Urothelium cell line (cell line): ENCODE measurements at regions not wholly inside any gene's neighbourhood (a gene's known extent, or its start where the extent isn't known, plus 50 kb on each side); places are given as distances from the start of the nearest gene placed in this dataset.

Experiments used
- DNase-seq: peaks from one replicate; pipeline ENCODE4 v3.0.0; 2011; ENCODE audit warnings: low spot score, mixed read lengths
- FAIRE-seq: peaks from 2 replicates; lab custom pipeline; 2011; peaks lifted over from hg19 to GRCh38; lab: Jason Lieb, UNC

DNA sequence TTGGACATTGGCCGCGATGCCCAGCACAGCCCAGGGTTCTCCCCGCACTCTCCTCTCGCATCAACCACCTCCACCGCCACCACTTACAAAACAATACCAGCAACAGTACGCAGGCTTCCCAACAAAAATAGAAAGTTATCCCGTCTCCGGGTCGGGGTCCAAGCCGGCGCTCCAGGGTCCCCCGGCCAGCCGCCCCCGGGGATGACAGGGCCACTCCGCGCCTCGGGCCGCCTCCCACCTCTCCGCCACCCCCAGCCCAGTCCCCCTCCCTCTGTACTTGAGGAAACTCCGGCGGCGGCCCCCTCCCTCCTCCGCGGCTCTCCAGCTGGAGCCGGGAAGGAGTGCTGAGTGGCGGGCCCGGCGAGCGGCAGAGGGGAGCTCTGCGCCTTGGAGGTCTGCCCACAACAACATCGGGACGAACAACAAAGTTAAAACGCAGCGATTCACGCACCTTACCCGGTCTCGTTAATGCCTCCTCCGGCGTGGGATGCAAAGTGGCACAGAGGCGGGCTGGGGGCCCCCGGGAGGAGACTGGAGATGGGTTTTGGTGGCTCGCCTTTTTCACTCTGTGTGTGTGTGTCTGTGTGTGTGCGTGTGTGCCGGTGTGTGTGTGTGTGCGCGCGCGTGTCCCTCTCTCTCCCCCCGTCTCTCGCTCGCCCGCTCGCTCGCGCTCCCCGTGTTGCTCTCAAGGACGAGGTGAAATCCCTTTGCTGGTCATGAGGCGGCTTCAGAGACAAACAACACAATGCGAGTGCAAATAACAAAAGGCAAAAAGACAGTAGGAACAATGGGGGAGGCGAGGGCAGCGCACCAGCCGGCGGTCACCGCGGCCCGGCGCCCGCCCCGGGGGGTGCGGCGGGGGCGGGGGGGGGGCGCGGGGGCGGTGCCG, 386.8 kb downstream of the BCAT1 start:
- FAIRE-seq (peak; percentile 92), DNase-seq (peak; percentile 78)

DNA sequence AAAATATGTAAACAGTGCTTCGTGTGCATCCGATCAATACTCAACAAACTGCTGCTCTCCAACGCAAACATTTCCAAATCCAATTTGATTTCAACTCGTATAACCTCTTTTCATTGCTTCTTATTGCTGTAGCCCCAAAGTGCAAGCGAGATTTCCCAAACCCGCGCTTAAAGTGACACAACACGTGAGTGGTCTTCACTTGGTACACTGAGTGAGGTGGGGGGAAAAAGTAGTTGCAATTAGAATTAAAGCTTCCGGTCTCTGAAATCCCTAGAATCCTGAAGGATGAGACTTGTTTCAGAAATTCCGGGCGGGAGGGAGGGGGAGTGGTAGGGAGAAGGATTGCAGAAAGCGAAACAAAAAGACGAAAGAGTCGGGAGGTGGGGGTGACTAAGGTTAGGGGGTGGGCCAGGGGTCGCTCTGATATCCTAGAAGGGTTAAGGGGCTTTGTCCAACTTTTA, 387.5 kb downstream of the BCAT1 start:
- FAIRE-seq (no peak), DNase-seq (peak; percentile 55)

DNA sequence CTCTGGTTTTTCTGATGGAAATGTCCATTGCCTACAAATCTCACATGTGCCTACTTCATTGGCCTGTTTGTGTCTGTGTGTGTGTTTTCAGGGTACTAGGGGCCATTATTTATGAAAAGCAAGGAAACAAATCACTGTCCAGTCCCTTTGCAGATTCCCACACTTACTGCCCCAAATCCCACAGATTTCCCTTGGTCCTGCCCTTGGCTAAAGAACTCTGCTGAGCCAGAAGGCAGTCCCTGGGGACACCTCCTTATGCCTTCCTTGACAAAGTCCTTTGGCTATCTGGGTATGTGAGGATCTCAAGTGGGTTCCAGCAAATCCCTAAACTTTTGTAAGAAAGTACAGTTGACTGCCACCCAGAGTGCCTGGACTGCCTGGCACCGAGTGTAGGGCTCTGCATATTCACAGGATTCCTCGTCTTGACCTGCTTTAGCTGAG, 388.1 kb downstream of the BCAT1 start:
- FAIRE-seq (peak; percentile 13), DNase-seq (peak; percentile 27)

DNA sequence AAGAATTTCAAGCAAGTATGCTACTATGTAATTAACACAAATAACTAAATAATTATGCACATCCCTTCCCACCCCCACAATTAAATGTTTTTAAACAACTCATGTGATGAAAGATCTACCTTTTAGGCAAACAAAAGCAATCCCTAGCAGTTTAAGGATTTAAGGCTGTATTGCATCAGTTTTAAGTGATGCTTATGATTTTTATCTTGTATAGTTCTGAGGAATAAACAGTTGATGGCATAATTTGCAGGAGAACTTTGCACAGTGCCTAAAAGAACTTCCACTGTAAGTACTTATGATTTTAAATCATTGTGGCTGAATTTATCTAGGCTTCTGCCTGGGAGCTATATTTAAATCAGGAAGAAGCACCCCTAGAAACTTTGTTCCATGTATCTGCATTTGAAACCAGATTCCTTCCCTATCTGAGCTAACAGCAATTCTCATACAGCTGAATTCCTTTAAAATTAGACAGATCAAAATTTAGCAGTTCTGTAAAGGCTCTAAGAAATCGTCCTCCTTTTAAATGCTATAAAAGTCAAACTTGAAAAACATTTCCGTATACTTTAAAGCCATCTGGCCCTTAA, 388.6 kb downstream of the BCAT1 start:
- DNase-seq = no peak
- no peak for FAIRE-seq

DNA sequence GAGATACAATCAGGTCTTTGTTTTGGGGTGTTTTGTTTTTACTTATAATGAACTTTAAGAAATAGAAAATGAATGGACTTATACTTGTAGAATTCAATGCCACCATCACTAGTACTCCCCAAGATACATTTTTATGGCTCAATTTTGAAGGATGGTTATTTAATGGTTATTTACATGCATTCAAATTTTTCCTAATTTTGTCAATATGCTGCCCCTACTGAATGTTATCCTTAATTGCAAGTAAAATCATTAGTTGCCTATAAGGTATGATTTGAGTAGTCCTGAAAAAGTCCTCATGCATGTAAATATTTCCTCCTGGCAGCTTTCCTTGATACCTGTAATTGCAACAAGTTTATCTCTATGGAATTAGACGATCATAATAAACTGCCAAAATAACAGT, 391.2 kb downstream of the BCAT1 start:
- no peak for DNase-seq
- FAIRE-seq = no peak

DNA sequence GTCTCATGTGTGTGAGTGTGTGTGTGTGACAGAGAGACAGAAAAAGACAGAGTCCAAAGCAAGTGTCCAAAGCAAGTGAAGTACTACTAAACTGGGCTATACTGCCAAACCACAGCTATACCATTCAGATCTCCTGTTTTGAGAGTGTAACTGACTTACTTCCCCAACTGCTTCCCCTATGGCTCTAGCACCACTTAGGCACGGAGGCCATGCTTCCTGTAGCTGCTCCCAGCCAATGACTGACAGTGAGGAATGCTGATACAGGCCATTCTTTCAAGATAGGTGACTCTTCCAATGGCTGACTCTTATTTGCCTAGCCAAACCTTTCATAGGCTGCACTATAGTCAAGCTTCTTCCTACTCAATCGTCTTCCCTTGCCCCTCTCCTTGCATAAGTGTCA, 393.2 kb downstream of the BCAT1 start:
- FAIRE-seq = no peak

DNA sequence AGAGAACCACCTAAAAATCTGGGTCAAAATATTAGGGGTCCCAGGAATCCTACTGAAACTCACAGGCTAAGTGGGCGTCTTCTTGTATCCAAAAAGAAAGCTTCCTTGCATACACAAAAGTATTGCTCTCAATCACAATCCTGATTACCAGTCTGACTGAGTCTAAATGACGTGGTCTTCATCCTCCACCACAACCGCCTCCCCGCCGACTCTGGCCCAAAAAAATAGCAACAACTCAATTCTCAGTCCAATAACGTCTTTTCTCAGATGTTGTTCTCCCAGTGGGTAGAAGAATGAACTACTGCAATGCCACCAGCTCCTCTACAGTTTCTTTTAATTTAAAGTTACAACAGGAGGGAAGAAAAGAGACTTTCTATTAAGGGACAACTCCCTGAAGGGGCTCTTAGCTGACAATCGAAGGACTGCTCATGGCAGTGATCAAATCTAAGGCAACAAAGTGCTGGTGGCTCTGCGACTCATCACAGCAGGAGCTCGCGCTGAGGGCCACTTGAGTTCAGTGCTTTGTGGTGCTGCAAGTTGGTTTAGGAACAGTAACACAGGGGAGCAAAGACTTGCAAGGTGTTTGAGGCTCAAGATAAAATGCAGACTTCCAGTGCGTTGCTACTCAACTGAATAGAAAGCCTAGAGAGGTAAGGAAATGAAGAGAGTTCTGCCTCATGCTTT, 394.1 kb downstream of the BCAT1 start:
- no peak for DNase-seq
- FAIRE-seq = no peak

More for the DNA sequence above, 393.2 kb downstream of the BCAT1 start:
- no peak for DNase-seq

DNA sequence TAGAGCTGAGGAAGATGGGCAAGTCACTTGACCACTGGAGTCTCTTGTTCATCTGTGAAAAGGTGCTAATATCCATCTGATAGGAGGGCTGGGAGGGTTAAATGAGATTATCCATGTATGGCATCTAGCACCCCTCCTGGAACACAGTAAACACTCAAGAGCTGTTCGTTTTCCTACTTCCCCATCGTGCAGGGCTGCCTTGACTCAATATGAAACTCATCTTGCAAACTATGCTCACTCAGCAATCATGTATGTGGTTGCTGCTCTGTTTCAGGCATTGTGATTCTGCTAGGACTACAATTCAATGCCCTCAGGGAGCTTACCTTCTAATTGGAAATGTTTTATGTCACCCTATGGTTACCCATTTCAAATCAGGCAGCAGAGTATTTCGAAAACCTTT, 395.6 kb downstream of the BCAT1 start:
- no peak for FAIRE-seq

DNA sequence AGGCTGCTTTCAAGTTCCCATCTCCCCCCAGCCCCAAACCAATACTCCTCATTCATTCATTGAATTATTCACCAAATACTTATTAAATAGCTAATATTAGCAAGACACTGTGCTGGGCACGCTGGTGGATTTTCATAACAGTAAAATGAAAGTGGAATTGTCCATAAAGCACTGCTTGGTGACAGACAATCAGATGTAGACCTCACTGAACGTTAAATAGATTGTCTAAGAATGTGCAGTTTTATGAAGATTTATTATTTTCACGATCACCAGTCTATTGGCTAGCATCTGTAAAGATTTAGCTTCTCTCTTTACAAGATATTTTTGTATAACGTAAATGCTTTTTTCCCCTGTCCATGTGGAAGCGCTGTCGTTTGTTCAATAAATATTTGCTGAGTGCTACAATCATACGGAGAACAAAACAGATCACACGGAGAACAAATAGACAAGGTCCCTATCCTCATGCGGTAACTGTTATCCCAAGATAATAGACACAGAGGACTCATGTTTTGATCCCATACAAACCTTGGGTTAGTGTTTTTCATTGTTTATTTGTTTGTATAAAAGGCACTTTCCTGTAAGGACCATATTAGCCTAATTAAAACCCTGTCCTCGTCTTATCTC, 397.6 kb downstream of the BCAT1 start:
- FAIRE-seq (no peak), DNase-seq (no peak)

More for the DNA sequence above, 395.6 kb downstream of the BCAT1 start:
- no peak for DNase-seq

DNA sequence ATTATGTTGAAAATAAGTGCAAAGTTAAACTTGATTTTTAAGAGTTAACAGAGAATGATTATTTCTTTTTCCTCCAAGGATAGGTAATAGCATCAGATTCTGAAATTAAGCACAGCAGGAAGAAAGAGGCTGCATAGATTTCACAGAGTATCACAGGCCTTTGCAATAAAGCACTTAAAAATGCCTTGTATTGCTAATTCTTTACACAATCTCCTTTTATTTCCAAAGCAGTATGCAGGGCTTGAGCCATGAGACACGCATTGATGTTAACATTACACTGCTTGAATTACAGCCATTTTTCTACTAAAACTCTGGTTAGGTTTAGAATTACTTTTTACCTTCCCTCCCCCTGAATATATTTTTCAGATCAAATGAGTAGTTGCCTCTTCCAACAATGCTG, 398.3 kb downstream of the BCAT1 start:
- FAIRE-seq = no peak

DNA sequence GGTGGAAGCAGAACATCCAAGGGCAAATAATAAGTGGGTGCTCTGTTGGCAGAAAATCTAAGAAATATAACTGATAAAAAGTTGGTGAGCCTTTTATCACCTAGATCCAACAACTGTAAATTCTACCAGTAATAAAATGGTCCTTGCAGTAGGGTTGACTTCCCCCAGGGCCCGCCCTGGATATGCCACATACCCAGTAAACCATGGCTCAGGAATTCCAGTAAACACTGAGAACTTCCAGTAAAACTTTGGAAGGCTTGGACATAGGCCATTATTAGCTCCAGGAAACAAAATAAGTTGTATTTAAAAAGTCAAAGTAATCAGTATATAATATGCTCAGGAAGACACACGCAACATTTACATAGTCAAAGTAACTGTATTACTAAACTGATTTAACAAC, 402.2 kb downstream of the BCAT1 start:
- no peak for DNase-seq

More for the DNA sequence above, 398.3 kb downstream of the BCAT1 start:
- DNase-seq = no peak

DNA sequence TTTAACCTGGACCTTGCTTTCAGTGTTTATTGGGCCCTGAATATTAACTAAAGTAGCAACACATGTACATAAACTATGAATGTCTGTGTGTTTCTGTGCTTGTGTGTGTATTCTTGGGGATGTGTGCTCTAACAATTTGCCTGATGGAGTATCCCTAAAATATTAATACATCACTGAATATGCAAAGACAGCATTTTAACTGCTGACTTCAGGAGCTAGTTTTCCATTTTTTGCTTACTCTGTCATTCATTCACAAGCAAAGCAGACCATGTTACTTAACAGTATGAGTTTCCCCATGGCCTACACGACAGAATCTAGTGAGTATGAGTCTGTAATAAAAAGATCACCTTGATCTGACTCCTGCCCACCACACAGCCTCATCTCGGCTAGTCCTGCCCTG, 402.8 kb downstream of the BCAT1 start:
- DNase-seq (no peak), FAIRE-seq (peak; percentile 13)

More for the DNA sequence above, 402.2 kb downstream of the BCAT1 start:
- no peak for FAIRE-seq

DNA sequence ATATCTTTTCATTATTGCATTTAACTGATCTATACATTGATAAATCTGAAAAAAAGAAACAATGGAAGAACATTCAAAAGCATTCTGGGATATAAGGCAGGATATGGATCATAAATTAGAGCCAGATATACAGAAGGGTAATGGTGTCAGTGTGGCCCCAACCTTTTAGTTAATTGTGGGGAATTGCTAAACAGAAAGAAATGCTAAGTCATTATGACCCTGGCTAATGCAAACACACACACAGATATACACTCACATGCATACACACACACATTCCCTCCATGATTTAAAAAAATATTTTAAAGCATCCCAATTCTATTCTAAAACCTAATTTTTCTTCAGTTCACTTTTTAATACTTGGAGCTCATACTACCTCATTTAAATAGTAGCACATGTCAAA, 404.5 kb downstream of the BCAT1 start:
- no peak for FAIRE-seq
- DNase-seq = no peak

DNA sequence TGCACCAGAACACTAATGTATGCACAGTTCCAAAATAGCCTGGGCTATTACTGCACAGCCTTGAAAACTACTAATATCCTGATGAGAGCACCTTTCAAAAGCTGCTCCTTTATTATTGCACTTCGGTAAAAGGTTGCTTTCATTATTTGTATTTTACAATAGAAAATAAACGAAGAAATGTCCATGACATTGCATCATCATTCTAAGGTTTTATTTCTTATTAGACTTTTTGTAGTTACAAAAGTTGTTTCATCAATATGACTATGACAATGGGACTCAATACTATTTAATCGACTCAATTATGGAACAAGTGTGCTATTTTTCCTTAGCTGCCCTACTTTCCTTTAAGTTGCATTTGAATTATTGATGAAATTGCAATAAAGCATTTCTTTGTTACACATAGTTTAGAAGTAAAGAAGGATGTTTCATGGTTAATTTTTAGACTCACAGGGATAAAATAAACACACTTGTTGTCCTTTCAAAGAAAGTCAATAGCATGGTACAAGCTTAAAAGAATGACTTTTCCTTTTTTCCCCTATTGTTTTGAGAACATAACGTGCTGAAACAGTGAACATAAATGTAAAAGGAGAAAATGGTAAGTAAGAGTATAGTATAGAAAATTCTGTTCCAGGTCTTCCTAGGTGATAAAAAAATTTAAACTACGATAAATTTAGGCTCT, 407.6 kb downstream of the BCAT1 start:
- FAIRE-seq (no peak), DNase-seq (no peak)

DNA sequence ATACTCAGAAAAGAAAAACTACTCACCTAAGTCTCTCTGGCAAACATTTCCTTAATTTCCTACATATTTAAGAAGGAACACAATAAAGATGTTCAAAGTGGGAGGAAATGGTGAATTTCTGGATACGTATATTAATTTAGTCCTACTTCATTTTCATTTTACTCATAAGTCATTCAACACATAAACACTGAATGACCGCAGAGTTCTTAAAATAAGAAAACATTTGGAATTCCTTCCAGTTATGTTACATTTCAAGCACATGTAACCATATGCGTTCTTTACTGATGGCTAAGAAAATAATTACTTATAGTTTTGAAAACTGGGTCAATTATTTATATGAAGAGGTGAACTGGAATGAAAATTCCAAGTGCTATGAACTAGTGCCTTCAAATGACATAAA, 409.3 kb downstream of the BCAT1 start:
- no peak for DNase-seq
- FAIRE-seq = no peak

DNA sequence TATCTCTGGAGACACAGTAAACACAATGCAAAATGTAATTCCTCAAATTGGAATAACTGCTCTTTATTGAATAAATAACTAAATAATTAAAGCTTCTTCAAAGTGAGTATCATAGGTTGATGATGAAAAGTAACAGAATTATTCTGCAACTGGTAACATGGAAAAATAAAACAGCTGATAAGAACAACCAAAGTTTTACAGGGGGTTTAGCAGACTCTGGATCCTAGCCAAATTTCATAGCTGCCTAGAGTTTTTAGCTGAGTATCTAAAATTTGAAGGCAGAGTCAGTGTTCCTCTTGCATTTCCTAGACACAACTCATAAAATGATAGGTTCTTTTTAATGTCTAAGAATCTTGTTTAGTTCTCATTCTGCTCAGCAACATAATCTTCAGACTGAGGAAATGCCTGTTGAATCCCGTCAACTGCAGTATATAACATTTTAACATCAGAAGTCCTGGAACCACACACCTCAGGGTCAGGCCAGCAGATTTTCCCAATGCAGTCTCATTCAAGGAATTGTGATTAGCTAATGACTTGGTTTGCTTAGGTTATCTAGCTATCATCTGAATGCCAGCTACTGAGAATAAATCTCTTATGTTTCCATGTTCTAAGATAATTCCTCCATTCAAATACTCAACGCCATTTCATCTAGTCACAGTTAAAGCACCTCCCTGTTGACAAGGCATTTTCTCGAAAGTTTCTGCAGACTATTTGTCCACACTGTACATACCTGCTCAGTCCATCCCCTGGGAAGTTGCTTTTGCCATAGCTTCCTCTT, 411.6 kb downstream of the BCAT1 start:
- no peak for DNase-seq
- no peak for FAIRE-seq

DNA sequence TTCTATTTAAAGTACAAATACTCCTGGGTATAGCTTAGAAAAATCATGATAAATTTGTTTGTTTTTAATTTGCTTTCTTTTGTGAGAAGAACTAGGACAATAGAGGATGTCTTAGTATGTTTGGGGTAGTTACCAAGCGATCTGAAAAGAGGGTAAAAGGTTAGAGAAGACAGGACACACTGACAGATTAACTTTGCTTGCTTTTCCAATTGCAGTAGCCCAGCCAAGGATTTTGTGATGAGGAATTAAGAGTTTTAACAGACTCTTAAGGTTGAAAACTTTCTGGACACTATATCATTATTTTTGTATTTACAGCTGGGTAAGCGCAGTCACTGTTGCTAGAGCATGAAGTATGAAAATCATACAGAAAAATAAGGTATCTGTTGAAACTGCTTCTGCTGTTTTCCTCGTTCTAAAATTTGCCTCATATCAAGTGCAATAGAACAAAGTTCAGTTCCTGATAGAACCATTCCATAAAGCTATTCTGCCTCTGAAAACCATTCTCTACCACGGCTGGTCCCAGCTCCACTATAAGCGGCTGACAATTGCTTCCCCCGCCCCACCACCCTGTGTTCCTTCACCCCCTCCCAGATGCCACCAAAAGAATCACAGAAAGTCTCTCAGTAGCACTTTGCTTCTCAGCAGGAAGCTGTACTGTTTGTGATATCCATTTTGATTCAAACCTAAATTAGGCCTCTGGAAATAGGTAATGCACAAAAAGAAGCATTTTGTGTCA, 413.4 kb downstream of the BCAT1 start:
- FAIRE-seq (no peak), DNase-seq (no peak)

DNA sequence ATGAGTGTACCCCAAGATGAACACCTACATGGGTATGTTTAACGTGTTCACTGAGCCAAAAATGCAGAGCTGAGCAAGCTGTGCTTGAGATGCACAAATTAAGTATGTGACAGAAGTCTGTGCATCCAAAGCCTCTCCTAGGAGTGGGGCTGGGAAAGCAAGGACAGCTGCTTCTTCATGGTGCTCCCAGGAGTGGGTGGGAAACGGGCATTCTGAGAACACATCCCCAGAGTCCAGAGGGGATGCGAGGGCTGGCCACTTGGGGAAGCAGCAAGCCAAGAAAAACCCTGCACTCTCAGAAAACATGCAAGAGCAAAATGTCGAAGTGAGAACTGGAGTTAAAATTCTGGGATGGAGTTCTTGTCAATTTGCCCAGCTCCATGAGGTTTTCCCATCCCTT, 414.3 kb downstream of the BCAT1 start:
- no peak for FAIRE-seq
- no peak for DNase-seq

DNA sequence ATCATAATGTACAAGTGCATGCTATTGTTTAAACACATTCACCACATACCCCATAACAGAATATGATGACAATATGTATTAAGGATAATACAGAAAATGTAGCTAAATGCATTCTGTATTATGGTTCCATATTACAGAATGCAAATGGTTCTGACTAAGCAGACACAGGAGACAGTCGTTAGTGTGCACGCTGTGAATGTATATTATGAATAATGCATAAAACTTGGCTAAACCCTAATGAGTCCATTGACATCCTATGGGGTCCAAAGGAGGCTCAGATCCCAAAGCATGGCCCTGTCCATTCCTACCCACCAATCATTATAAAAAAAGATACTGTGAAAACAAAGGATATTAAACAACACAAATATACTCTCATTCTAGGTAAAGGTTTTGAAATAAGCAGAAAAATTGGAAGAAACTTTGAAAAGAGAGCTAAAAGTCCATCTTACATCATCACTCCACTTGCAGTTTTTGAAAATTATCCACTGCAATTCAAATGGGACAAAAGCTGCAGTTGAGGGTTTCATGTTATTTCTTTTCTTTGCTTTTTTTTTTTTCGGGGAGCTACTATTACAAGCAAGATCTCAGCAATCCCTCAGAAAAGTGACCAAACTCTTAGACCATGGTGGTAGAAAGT, 415.1 kb downstream of the BCAT1 start:
- no peak for FAIRE-seq

More for the DNA sequence above, 415.1 kb downstream of the BCAT1 start:
- DNase-seq = no peak
